GM21360 (cell line): ENCODE measurements at regions not wholly inside any gene's neighbourhood (a gene's known extent, or its start where the extent isn't known, plus 50 kb on each side); places are given as distances from the start of the nearest gene placed in this dataset.
"Not testable (repeated sequence)": the region's sequence is repeated elsewhere in the genome, so short reads cannot be mapped to it uniquely, and the experiment has no call there.

Experiments used
- ATAC-seq: cut with Tn5 transposase; IDR thresholded peaks from one replicate; pipeline ENCODE4 v1.9.1; 2021; ENCODE audit warnings: mild to moderate bottlenecking, moderate library complexity; ENCODE audit not compliant: unreplicated experiment

DNA sequence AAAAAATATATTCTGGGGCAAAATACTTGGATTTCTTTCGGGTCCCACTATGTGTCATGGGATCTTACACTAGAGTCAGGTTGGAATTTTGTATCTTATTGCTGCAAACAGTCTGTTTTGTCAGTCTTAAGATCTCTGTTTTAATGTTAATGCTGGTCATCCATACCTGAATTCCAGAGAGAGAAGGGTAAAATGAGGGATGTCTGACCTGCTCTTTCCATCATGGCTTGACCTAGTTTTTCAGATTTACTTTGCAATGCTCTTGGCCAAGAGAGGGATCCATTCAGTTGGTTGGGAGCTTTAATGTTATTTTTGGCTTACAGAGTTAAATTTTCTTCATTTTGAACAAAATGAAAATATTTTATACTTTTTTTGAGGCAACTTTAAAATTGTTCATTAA is 117.2 kb downstream of the CASP12 start:
- ATAC-seq = no peak

DNA sequence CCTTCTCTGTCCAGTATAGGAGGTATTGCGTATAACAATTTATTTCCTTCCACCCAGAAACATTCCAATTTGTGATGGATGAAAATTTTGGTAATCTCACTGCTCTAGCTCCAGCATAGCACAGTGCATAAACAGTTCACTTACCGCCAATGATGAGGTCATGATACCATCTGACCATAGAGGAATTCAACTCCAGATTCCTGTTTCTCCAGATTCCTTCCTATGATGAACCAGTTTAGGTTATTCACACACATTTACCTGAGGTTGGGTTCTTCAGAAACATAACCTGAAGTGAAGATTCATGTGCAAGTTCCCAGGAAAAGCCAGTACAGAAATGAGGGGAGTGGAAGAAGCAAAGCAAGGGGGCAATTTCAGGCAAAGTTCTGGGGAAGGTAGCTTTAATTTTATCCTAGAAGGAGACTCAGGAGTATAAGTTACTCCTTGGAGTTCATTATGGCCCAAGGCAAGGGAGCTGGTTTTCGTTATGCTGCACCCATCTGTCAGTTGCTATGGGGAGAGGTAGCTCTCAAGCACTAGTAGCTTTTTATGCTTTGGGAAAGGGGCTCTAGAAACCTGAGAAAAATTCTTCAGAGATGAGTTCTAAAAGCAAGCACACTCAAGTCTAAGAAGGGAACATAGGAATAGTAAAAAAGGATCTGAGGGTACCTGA is 121.6 kb downstream of the CASP12 start:
- ATAC-seq = no peak

- no peak for ATAC-seq
Observed at GRCh38 chr11:104774578-104774977, 123.7 kb downstream of the CASP12 start.

GRCh38 chr11:104772806-104773241 is 125.4 kb downstream of the CASP12 start:
- ATAC-seq = no peak

- ATAC-seq = no peak
Observed at GRCh38 chr11:104771763-104772162, 126.5 kb downstream of the CASP12 start.

DNA sequence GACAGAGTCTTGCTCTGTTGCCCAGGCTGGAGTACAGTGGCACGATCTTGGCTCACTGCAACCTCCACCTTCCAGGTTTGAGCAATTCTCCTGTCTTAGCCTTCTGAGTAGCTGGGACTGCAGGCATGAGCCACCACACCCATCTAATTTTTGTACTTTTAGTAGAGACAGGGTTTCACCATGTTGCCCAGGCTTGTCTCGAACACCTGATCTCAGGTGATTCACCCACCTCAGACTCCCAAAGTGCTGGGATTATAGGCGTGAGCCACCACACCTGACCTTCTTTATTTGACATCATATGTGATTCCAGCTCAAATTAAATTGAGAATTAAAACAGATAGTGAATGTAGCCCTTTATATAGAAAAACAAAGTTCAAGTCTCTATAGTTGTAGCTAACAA is 127.2 kb downstream of the CASP12 start:
- ATAC-seq = not testable (repeated sequence)

- no peak for ATAC-seq
Observed at GRCh38 chr11:104765401-104766095, 132.7 kb downstream of the CASP12 start.

DNA sequence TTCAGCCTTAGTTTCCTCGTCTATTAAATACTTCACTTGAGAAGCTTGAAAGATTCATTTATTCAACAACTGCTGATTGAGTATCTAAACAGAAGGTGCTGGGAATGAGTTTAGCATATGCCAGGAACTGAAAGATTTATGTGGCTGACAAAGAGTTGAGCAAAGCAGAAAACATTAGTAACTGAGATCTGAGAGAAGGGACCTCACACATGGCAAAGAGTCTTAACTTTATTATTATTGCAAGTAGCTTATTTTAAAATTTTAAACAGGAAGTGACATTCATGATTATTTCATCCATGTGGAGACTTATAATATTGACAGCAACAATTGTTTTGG is 133.6 kb downstream of the CASP12 start:
- ATAC-seq = no peak

GRCh38 chr11:104763930-104764709 is 134.1 kb downstream of the CASP12 start:
- ATAC-seq = no peak

DNA sequence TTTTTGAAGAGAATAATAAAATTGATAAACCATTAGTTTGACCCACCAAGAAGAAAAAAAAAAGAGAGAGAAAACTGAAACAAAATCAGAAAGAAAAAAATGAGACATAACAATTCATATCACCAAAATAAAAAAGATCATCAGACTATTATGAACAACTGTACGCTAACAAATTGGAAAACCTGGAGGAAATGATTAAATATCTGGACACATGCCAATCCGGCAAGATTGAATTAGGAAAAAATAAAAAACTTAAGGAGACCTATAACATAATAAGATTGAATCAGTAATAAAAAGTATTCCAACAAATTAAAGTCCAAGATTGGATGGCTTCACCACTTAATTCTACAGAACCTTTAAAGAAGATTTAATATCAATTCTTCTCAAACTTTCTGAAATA is 136.7 kb downstream of the CASP12 start:
- ATAC-seq = no peak

DNA sequence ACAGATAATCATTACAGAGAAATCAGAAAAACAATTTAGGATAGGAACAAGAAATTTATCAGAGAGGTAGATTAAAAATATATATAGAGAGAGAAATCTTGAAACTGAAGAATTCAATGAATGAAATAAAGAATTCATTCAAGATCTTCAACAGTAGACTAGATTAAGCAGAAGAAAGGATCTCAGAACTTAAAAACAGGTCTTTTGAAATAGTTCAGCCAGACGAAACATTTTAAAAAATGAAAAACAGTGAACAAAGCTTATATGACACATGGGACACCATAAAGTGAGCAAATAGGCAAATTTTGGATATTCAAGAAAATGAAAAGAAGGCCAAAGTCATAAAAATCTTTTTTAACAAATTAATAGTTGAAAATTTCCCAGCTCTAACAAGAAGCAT is 138.8 kb downstream of the CASP12 start:
- no peak for ATAC-seq

DNA sequence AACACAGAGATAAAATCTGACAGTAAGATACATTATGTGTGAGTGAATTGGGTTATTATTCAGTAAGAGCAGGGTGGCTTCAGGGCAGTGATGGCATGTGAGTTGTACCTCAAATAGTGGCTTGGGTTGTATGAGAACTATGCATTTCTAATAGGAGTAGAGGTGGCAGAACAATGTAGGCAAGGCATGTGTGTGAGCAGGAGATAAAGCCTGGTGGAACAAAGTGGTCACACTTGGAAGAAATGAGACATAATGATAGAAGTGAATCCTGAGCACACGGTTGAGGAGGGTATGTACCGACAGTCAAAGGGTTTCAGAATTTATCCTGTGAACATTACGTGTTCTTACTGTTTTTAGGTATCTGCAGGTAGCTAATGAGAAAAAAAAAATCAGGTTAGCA is 159.3 kb downstream of the CASP12 start:
- ATAC-seq = no peak

GRCh38 chr11:104738208-104738607 is 160.1 kb downstream of the CASP12 start:
- ATAC-seq = no peak

- no peak for ATAC-seq
Observed at GRCh38 chr11:104736502-104736901, 161.8 kb downstream of the CASP12 start.

- no peak for ATAC-seq
Observed at GRCh38 chr11:104734998-104735397, 163.3 kb downstream of the CASP12 start.

DNA sequence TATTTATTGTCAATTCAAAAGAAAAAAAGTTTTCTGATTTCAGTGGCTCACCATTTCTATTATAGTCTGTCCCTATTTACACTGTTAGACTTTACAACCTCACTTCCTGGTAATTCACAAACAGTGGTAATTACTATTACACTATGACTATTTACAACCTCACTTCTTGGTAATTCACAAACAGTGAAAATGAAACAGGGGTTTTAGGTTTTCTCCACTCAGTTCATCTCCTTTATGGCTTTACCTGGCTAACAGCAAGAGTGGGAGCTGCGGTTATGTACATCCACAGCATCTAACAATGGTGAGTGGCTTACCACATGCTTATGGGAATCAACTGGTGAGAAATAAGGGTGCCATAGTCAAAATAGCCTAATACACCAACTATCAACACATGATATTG is 166.4 kb downstream of the CASP12 start:
- ATAC-seq = no peak

- no peak for ATAC-seq
Observed at GRCh38 chr11:104728927-104729326, 169.3 kb downstream of the CASP12 start.

GRCh38 chr11:104727768-104728167 is 170.5 kb downstream of the CASP12 start:
- ATAC-seq = no peak

DNA sequence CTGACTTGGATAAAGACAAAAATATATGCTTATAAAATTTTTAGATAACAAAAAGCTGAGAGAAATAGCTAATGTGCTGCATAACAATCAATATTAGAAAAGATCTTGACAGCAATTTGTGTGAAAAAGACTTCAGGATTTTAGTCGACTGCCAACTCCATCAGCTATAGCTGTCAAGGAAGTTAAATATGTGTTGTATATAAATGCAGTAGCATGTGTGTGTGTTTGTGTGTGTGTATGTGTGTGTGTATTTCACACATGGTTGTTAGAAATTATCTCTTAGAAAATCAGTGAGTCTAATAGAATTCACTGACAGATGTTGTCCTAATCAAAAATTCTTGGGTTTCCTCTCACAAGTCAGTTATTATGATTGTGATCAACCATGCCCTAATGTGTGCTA is 171.2 kb downstream of the CASP12 start:
- no peak for ATAC-seq

DNA sequence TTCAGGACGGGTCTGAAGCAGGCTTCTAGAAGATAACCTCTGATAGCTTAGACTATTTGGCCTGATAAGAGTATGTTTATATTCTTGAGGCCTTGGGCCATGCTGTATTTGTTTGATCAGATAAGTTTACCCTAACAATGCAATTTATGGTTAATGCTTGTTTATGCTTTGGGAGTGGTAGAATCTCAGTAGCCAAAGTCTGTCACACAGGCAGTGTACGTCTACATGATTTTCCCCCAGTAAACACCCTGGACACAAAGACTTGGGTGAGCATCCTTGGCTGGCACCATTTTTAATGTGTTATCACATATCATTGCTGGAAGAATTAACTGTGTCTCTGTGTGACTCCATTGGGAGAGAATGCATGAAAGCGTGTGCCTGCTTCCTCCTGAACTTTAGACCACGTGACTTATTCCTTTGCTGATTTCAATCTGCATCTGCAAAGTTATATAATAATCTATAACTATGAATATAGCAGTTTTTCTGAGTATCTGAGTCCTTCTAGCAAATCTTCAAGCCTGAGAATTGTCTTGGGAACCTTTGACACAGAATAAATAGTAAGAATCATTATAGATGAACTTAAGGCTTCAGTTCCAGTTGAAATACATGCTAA is 172.4 kb downstream of the CASP12 start:
- ATAC-seq = no peak

DNA sequence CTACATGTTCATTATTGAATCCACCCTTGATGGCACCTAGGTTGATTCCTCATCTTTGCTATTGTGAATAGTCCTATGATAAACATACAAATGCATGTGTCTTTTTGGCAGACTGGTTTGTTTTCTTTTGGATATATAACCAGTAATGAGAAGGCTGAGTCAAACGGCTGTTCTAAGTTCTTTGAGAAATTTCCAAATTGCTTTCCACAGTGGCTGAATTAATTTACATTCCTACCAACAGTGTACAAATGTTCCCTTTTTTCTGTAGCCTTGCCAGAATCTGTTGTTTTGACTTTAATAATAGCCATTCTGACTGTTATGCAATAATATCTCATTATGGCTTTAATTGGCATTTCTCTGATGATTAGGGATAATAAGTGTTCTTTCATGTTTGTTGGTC is 184.9 kb downstream of the CASP12 start:
- ATAC-seq = no peak
